KMS-11 (cell line): ENCODE measurements at regions not wholly inside any gene's neighbourhood (a gene's known extent, or its start where the extent isn't known, plus 50 kb on each side); places are given as distances from the start of the nearest gene placed in this dataset.

Experiments
- H2AFZ ChIP-seq: fragments of 200-600 bp; sonication (generic); 2 replicates; pipeline ENCODE4 v1.6.1; 2016; ENCODE audit warnings: antibody characterized with exemption, mixed run types, low read depth
- H3K27ac ChIP-seq: fragments of 200-600 bp; sonication (generic); 2 replicates; pipeline ENCODE4 v1.6.1; 2016; ENCODE audit warnings: mild to moderate bottlenecking, mixed run types
- H3K27me3 ChIP-seq: fragments of 200-600 bp; sonication (generic); 2 replicates; pipeline ENCODE4 v1.6.1; 2017; ENCODE audit warnings: mild to moderate bottlenecking, low read depth, mixed run types, moderate library complexity; ENCODE audit not compliant: insufficient read depth
- H3K36me3 ChIP-seq: fragments of 200-600 bp; sonication (generic); 2 replicates; pipeline ENCODE4 v1.6.1; 2017; ENCODE audit warnings: mild to moderate bottlenecking, mixed run types; ENCODE audit not compliant: insufficient read depth
- H3K4me1 ChIP-seq: fragments of 200-600 bp; sonication (generic); 2 replicates; pipeline ENCODE4 v1.6.1; 2016; ENCODE audit warnings: mild to moderate bottlenecking, low read depth, mixed run types; ENCODE audit not compliant: poor library complexity, severe bottlenecking
- H3K4me2 ChIP-seq: fragments of 200-600 bp; sonication (generic); 2 replicates; pipeline ENCODE4 v1.7.0; 2016; ENCODE audit warnings: mild to moderate bottlenecking, mixed run types
- H3K4me3 ChIP-seq: fragments of 200-600 bp; sonication (generic); IDR thresholded peaks from 2 replicates; pipeline ENCODE4 v1.6.1; 2017; ENCODE audit warnings: low read depth, low read length, mixed read lengths; ENCODE audit not compliant: insufficient read depth
- H3K79me2 ChIP-seq: fragments of 200-600 bp; sonication (generic); 2 replicates; pipeline ENCODE4 v1.6.1; 2016; ENCODE audit warnings: low read depth, mixed run types; ENCODE audit not compliant: insufficient read depth
- H3K9ac ChIP-seq: fragments of 200-600 bp; sonication (generic); 2 replicates; pipeline ENCODE4 v1.6.1; 2016; ENCODE audit warnings: mild to moderate bottlenecking, mixed run types
- H4K20me1 ChIP-seq: fragments of 200-600 bp; sonication (generic); 2 replicates; pipeline ENCODE4 v1.6.1; 2016; ENCODE audit warnings: mild to moderate bottlenecking, mixed run types; ENCODE audit not compliant: insufficient read depth
- TF ChIP-seq, protein P1 (sequence below): fragments of 200-600 bp; sonication (generic); conservative IDR thresholded peaks from 2 replicates; pipeline ENCODE4 v1.6.1; 2017; ENCODE audit warnings: low read depth, mild to moderate bottlenecking, antibody characterized with exemption, low read length, moderate library complexity, mixed read lengths

DNA sequence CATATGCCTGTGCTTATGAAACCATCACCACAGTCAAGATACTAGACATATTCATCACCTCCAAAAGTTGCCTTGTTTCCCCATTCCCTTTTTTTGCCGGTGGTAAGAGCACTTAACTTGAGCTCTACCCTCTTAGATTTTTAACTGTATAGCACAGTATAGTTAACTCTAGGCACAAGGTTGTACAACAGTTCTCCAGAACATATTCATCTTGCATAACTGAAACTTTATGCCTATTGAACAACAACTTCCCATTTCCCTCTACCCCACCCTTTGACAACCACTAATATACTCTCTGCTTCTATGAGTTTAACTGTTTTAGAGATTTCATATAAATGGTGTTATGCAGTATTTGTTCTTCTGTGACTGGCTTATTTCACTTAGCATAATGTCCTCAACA, 119.3 kb downstream of the ASB9 start:
- no peak overlapping the region for H3K9ac ChIP-seq
- no peak overlapping the region for H3K4me2 ChIP-seq
- H2AFZ ChIP-seq = no peak overlapping the region
- H3K79me2 ChIP-seq = no peaks in the 10 kb centered on the region
- no peaks in the 10 kb centered on the region for H3K4me1 ChIP-seq
- no peaks in the 10 kb centered on the region for H4K20me1 ChIP-seq
- no peaks in the 10 kb centered on the region for H3K27me3 ChIP-seq
- H3K4me3 ChIP-seq = no peak overlapping the region
- TF ChIP-seq, protein P1, sequence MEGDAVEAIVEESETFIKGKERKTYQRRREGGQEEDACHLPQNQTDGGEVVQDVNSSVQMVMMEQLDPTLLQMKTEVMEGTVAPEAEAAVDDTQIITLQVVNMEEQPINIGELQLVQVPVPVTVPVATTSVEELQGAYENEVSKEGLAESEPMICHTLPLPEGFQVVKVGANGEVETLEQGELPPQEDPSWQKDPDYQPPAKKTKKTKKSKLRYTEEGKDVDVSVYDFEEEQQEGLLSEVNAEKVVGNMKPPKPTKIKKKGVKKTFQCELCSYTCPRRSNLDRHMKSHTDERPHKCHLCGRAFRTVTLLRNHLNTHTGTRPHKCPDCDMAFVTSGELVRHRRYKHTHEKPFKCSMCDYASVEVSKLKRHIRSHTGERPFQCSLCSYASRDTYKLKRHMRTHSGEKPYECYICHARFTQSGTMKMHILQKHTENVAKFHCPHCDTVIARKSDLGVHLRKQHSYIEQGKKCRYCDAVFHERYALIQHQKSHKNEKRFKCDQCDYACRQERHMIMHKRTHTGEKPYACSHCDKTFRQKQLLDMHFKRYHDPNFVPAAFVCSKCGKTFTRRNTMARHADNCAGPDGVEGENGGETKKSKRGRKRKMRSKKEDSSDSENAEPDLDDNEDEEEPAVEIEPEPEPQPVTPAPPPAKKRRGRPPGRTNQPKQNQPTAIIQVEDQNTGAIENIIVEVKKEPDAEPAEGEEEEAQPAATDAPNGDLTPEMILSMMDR = no peak
- no peak overlapping the region for H3K27ac ChIP-seq
- no peaks in the 10 kb centered on the region for H3K36me3 ChIP-seq

DNA sequence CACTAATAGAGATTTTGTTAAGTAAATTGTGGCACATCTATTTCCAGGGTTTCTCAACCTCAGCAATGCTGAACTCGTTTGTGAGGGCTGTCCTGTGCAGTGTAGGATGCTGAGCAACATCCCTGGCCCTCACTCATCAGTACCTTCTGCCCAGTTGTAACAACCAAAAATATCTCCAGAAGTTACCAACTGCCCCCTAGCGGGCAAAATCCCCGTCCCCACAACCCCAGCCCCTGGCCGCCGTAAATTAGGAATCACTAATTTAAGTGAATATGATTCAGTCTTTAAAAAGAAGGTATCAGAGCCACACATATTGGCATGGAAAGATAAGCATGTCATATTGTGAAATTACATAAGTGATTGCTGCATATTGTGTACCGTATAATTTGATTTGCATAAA, 123.4 kb downstream of the ASB9 start:
- no peaks in the 10 kb centered on the region for H4K20me1 ChIP-seq
- no peaks in the 10 kb centered on the region for H3K4me1 ChIP-seq
- H3K9ac ChIP-seq = no peak overlapping the region
- H3K79me2 ChIP-seq = no peaks in the 10 kb centered on the region
- no peak overlapping the region for H3K27ac ChIP-seq
- no peak overlapping the region for H2AFZ ChIP-seq
- no peaks in the 10 kb centered on the region for H3K27me3 ChIP-seq
- no peaks in the 10 kb centered on the region for H3K36me3 ChIP-seq
- no peak overlapping the region for H3K4me3 ChIP-seq
- no peak overlapping the region for H3K4me2 ChIP-seq
- TF ChIP-seq, protein P1 = no peak; the same call in 1 of the 2 replicates

DNA sequence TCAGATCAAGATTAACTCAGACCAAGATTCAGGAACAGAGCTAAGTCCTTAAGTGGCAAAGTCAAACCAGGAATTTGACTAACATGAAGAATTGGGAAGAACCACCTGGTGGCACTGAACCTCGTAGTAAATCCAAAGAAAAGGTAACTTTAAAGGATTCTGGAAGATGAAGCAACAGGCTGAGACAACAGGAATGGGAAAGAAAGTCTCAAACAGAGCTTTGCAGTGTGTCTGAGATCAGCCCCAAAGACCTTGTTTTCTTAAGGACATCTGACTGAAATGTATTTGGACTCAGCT, 126.1 kb downstream of the ASB9 start:
- H3K4me2 ChIP-seq = no peak overlapping the region
- no peaks in the 10 kb centered on the region for H3K79me2 ChIP-seq
- no peaks in the 10 kb centered on the region for H3K27me3 ChIP-seq
- no peaks in the 10 kb centered on the region for H4K20me1 ChIP-seq
- no peak overlapping the region for H3K4me3 ChIP-seq
- H3K9ac ChIP-seq = no peak overlapping the region
- no peak overlapping the region for H2AFZ ChIP-seq
- H3K36me3 ChIP-seq = no peaks in the 10 kb centered on the region
- TF ChIP-seq, protein P1 = no peak
- H3K4me1 ChIP-seq = no peaks in the 10 kb centered on the region
- no peak overlapping the region for H3K27ac ChIP-seq

DNA sequence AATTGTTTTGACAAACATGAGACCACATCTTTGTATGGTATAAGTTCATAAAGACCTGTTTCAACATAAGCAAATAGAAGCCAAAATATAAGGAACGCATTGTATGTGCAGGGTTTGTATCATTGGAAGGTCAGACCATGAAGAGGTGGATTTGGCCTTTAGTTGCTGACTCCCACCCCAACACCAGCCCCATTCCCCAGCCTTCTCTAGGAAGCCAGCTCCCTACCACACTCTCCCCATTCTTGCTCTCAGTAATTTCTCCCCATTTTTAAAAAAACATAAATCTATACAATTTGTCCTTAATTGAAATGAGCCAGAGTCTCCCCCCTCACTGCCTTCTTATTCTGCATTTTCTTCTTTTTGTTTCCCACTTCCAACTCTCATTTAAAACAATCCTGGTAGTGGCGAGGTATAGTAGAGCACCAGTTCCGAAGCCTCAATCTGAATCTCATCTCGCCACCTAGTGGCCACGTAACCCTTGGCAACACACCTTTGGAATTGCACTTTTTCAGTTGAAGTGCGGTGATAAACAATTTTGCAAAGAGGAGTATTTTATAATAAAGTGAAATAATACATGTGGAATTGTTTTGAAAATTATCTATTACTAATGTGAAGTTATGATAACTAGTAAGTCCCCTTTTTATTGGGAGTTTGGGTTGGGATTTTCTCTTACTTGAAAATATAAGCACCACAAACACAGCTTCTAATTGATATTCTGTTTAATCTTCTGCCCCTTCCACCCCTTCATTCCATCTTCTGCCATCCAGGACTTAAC, 126.6 kb downstream of the ASB9 start:
- H3K27me3 ChIP-seq = no peaks in the 10 kb centered on the region
- TF ChIP-seq, protein P1 = peak; percentile 83

More for the DNA sequence above, 126.6 kb downstream of the ASB9 start:
- Histone ChIP-seq H3K4me2 (peak overlapping the region; percentile 25; the same call in 1 of the 2 replicates), H2AFZ (no peak overlapping the region), H4K20me1 (no peaks in the 10 kb centered on the region), H3K79me2 (no peaks in the 10 kb centered on the region), H3K9ac (no peak overlapping the region), H3K27ac (no peak overlapping the region), H3K4me1 (no peaks in the 10 kb centered on the region), H3K36me3 (no peaks in the 10 kb centered on the region), H3K4me3 (no peak overlapping the region)
